ENCODE measurements at regions not wholly inside any gene's neighbourhood (a gene's known extent, or its start where the extent isn't known, plus 50 kb on each side); places are given as distances from the start of the nearest gene placed in this dataset.

- no peak overlapping the region for H3K27ac ChIP-seq
- no peak for DNase-seq (ENCODE audit: low read depth, low spot score)
Measured at GRCh38 chr11:127056338-127056971, 55.9 kb upstream of the KIRREL3 start.

- H3K27ac ChIP-seq = no peak overlapping the region
- no peak for DNase-seq (ENCODE audit: low read depth, low spot score)
Measured at GRCh38 chr11:127055236-127055635, 54.7 kb upstream of the KIRREL3 start.

GRCh38 chr11:127054153-127054552, 53.6 kb upstream of the KIRREL3 start:
- DNase-seq (ENCODE audit: low read depth, low spot score) = no peak
- no peak overlapping the region for H3K27ac ChIP-seq

GRCh38 chr11:127052404-127052803, 51.8 kb upstream of the KIRREL3 start:
- no peak overlapping the region for H3K27ac ChIP-seq
- DNase-seq (ENCODE audit: low read depth, low spot score) = no peak

Data from epithelial cell of prostate (primary cell).